Activated B cell treated with CpG ODN at 0.5 μM for 24 hours (primary cell): ENCODE measurements at regions not wholly inside any gene's neighbourhood (a gene's known extent, or its start where the extent isn't known, plus 50 kb on each side); places are given as distances from the start of the nearest gene placed in this dataset.

Source experiments
- ATAC-seq: fragments of 200-7000 bp; cut with Tn5 transposase; one replicate; pipeline ENCODE4 v1.10.0; 2021; ENCODE audit warnings: low read depth, mild to moderate bottlenecking, moderate library complexity
- CTCF ChIA-PET: fragments of 350-600 bp; sonication (Branson Sonifier 250); formaldehyde crosslinking; loops from one replicate; lab custom pipeline; 2021; ENCODE audit warnings: antibody characterized with exemption; lab: Charles Lee
- POLR2A ChIA-PET: fragments of 350-600 bp; sonication (Branson Sonifier 250); formaldehyde crosslinking; loops from one replicate; lab custom pipeline; 2021; ENCODE audit warnings: antibody characterized with exemption; lab: Charles Lee
- DNase-seq: peaks from one replicate; pipeline ENCODE4 v3.0.0; 2022
- H3K27ac Mint-ChIP-seq: one replicate; pipeline ENCODE4 v1.8.0; 2020; ENCODE audit warnings: mixed read lengths
- H3K27me3 Mint-ChIP-seq: one replicate; pipeline ENCODE4 v1.8.0; 2021; ENCODE audit warnings: mixed read lengths
- H3K36me3 Mint-ChIP-seq: one replicate; pipeline ENCODE4 v1.8.0; 2021; ENCODE audit warnings: low read depth, mixed read lengths
- H3K4me1 Mint-ChIP-seq: one replicate; pipeline ENCODE4 v1.8.0; 2021; ENCODE audit warnings: mixed read lengths
- H3K4me3 Mint-ChIP-seq: one replicate; pipeline ENCODE4 v1.8.0; 2020; ENCODE audit warnings: mild to moderate bottlenecking, mixed read lengths
- H3K9me3 Mint-ChIP-seq: one replicate; pipeline ENCODE4 v1.8.0; 2020; ENCODE audit warnings: mixed read lengths
- CTCF ChIP-seq: fragments of 200-600 bp; IDR thresholded peaks from one replicate; pipeline ENCODE4 v1.8.0; 2022; ENCODE audit warnings: antibody characterized with exemption, mild to moderate bottlenecking
- intact Hi-C: fragments of 100-400 bp; cut with micrococcal nuclease; formaldehyde crosslinking; loops from one replicate; pipeline ENCODE4 v1.15.1; 2024

- no peak for DNase-seq
- H3K4me3 Mint-ChIP-seq: no peak overlapping the region
- TF ChIP-seq CTCF: no peak
- intact Hi-C loops: no loop called here
- ChIA-PET POLR2A (no interaction called here), CTCF (no interaction called here)
- peaks cover 7% of the 10 kb centered on the region for H3K9me3 Mint-ChIP-seq
- no peak overlapping the region for H3K27ac Mint-ChIP-seq
- peaks cover 11% of the 10 kb centered on the region for H3K27me3 Mint-ChIP-seq
- no peaks in the 10 kb centered on the region for H3K36me3 Mint-ChIP-seq
- H3K4me1 Mint-ChIP-seq: no peaks in the 10 kb centered on the region
- no peak for ATAC-seq
Measured at GRCh38 chr21:32132409-32132808, 146.4 kb downstream of the MIS18A start.

GRCh38 chr21:32131960-32132359 is 146.9 kb downstream of the MIS18A start:
- Mint-ChIP-seq H3K4me1 (no peaks in the 10 kb centered on the region), H3K4me3 (no peak overlapping the region), H3K9me3 (peaks cover 6% of the 10 kb centered on the region), H3K27ac (no peak overlapping the region), H3K27me3 (peaks cover 11% of the 10 kb centered on the region), H3K36me3 (no peaks in the 10 kb centered on the region)
- no peak for TF ChIP-seq CTCF
- intact Hi-C loops: no loop called here
- ChIA-PET CTCF (no interaction called here), POLR2A (no interaction called here)
- DNase-seq: no peak
- no peak for ATAC-seq

- H3K4me3 Mint-ChIP-seq: no peak overlapping the region
- peaks cover 6% of the 10 kb centered on the region for H3K9me3 Mint-ChIP-seq
- no peak overlapping the region for H3K27ac Mint-ChIP-seq
- no peaks in the 10 kb centered on the region for H3K4me1 Mint-ChIP-seq
- ChIA-PET CTCF (no interaction called here), POLR2A (no interaction called here)
- intact Hi-C loops: no loop called here
- no peak for DNase-seq
- TF ChIP-seq CTCF: no peak
- no peaks in the 10 kb centered on the region for H3K36me3 Mint-ChIP-seq
- ATAC-seq: no peak
- H3K27me3 Mint-ChIP-seq: peaks cover 14% of the 10 kb centered on the region
Measured at GRCh38 chr21:32131164-32131563, 147.7 kb downstream of the MIS18A start.

- peaks cover 6% of the 10 kb centered on the region for H3K9me3 Mint-ChIP-seq
- H3K27ac Mint-ChIP-seq: no peak overlapping the region
- DNase-seq (no peak), ATAC-seq (no peak)
- intact Hi-C loops: no loop called here
- no peak overlapping the region for H3K4me3 Mint-ChIP-seq
- no peaks in the 10 kb centered on the region for H3K4me1 Mint-ChIP-seq
- CTCF ChIA-PET: no interaction called here
- POLR2A ChIA-PET: no interaction called here
- no peaks in the 10 kb centered on the region for H3K36me3 Mint-ChIP-seq
- TF ChIP-seq CTCF: no peak
- H3K27me3 Mint-ChIP-seq: peaks cover 14% of the 10 kb centered on the region
Measured at GRCh38 chr21:32130031-32130891, 148.6 kb downstream of the MIS18A start.

- ChIA-PET CTCF (no interaction called here), POLR2A (no interaction called here)
- intact Hi-C loops: no loop called here
- ATAC-seq: no peak
- DNase-seq: no peak
- H3K27me3 Mint-ChIP-seq: peaks cover 8% of the 10 kb centered on the region
- TF ChIP-seq CTCF: no peak
- no peak overlapping the region for H3K27ac Mint-ChIP-seq
- H3K9me3 Mint-ChIP-seq: peaks cover 9% of the 10 kb centered on the region
- H3K36me3 Mint-ChIP-seq: no peaks in the 10 kb centered on the region
- H3K4me1 Mint-ChIP-seq: no peaks in the 10 kb centered on the region
- no peak overlapping the region for H3K4me3 Mint-ChIP-seq
Measured at GRCh38 chr21:32127081-32127480, 151.8 kb downstream of the MIS18A start.
